ENCODE measurements at regions not wholly inside any gene's neighbourhood (a gene's known extent, or its start where the extent isn't known, plus 50 kb on each side); places are given as distances from the start of the nearest gene placed in this dataset.
"Not testable (repeated sequence)": the region's sequence is repeated elsewhere in the genome, so short reads cannot be mapped to it uniquely, and the experiment has no call there.

DNA sequence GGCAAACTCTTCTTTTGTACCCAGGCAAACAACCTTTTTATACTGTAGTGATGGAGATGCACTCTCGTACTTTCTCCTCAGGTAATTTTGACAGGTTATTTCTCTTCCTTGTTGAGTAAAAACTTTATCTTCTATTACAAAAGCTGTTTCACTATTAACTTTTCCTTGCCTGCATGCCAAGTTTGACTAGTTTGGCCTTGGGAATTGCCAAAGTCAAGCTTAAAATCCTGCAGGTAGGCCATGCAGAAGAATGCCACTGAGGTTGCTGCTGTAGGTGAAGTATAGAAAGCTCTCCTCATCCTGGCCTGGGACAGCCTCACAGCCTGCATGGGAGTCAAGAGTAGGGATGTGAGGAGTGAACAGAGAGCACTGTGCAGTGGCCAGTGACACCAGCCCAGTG lies 1293.5 kb upstream of the CHAC2 start:
- H3K4me1 Mint-ChIP-seq = peaks cover 12% of the 10 kb centered on the region
- no peaks in the 10 kb centered on the region for H3K27me3 Mint-ChIP-seq (ENCODE audit: insufficient read depth)
- no peak overlapping the region for H3K9ac ChIP-seq (ENCODE audit: extremely low read depth, low read length, poor library complexity, severe bottlenecking)
- H3K27ac Mint-ChIP-seq = no peak overlapping the region
- H3K36me3 ChIP-seq (ENCODE audit: control insufficient read depth, insufficient read depth, low read length) = no peaks in the 10 kb centered on the region
- TF ChIP-seq, protein P1, sequence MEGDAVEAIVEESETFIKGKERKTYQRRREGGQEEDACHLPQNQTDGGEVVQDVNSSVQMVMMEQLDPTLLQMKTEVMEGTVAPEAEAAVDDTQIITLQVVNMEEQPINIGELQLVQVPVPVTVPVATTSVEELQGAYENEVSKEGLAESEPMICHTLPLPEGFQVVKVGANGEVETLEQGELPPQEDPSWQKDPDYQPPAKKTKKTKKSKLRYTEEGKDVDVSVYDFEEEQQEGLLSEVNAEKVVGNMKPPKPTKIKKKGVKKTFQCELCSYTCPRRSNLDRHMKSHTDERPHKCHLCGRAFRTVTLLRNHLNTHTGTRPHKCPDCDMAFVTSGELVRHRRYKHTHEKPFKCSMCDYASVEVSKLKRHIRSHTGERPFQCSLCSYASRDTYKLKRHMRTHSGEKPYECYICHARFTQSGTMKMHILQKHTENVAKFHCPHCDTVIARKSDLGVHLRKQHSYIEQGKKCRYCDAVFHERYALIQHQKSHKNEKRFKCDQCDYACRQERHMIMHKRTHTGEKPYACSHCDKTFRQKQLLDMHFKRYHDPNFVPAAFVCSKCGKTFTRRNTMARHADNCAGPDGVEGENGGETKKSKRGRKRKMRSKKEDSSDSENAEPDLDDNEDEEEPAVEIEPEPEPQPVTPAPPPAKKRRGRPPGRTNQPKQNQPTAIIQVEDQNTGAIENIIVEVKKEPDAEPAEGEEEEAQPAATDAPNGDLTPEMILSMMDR (conservative IDR thresholded peaks at IDR 0.05) = no peak
- H3K36me3 Mint-ChIP-seq (ENCODE audit: low read depth) = peaks cover 4% of the 10 kb centered on the region
- no peak overlapping the region for H3K4me3 ChIP-seq (ENCODE audit: low read length)
- no peak overlapping the region for H3K4me3 Mint-ChIP-seq
- no peaks in the 10 kb centered on the region for H3K4me1 ChIP-seq (ENCODE audit: control insufficient read depth, insufficient read depth, low read length)
- no peak overlapping the region for H3K27ac ChIP-seq (ENCODE audit: low read depth, low read length)
- no peak for DNase-seq
- peaks cover 13% of the 10 kb centered on the region for H3K9me3 Mint-ChIP-seq
- WGBS, 2 experiments (ENCODE audit: insufficient coverage in 1 of 2, insufficient read length in 1 of 2) = 73 to 88% methylated on average over 1 of the region's 1 CpG
- H3K9me3 ChIP-seq (ENCODE audit: control insufficient read depth, low read length) = peaks cover 7% of the 10 kb centered on the region
- no peaks in the 10 kb centered on the region for H3K27me3 ChIP-seq (ENCODE audit: control insufficient read depth, insufficient read depth, low read length, poor library complexity, severe bottlenecking)

DNA sequence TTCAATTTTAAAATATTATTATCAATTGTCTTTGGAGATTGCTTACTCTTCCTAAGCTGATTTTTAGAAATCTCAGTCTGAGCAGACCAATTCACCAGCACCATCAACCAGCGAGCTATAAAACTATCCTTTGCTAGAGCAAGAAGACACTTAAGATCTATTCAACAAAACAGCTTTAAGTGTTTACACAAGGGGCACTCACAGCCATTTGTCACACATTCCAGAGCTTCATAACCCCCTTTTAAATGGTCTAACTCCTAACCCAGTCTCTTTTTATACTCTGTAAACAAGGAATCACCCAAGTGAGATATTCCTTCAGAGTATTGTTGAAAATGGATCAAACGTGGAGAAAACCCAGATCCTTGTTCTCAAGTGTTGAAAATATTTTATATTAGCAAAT lies 1294.1 kb upstream of the CHAC2 start:
- H3K27me3 ChIP-seq (ENCODE audit: control insufficient read depth, insufficient read depth, low read length, poor library complexity, severe bottlenecking) = no peaks in the 10 kb centered on the region
- DNase-seq = no peak
- no peaks in the 10 kb centered on the region for H3K4me1 ChIP-seq (ENCODE audit: control insufficient read depth, insufficient read depth, low read length)
- H3K27ac ChIP-seq (ENCODE audit: low read depth, low read length) = no peak overlapping the region
- Mint-ChIP-seq H3K9me3 (peaks cover 13% of the 10 kb centered on the region), H3K36me3 (ENCODE audit: low read depth) (peaks cover 4% of the 10 kb centered on the region), H3K27me3 (ENCODE audit: insufficient read depth) (no peaks in the 10 kb centered on the region), H3K27ac (no peak overlapping the region), H3K4me3 (no peak overlapping the region), H3K4me1 (peaks cover 12% of the 10 kb centered on the region)
- no peaks in the 10 kb centered on the region for H3K36me3 ChIP-seq (ENCODE audit: control insufficient read depth, insufficient read depth, low read length)
- 84% methylated on average over 1 of the region's 2 CpGs; no CpG with 5 or more reads in 1 of the 2 experiments for WGBS, 2 experiments (ENCODE audit: insufficient coverage in 1 of 2, insufficient read length in 1 of 2)
- TF ChIP-seq, protein P1 (conservative IDR thresholded peaks at IDR 0.05) = no peak
- peaks cover 7% of the 10 kb centered on the region for H3K9me3 ChIP-seq (ENCODE audit: control insufficient read depth, low read length)
- no peak overlapping the region for H3K4me3 ChIP-seq (ENCODE audit: low read length)
- no peak overlapping the region for H3K9ac ChIP-seq (ENCODE audit: extremely low read depth, low read length, poor library complexity, severe bottlenecking)

DNA sequence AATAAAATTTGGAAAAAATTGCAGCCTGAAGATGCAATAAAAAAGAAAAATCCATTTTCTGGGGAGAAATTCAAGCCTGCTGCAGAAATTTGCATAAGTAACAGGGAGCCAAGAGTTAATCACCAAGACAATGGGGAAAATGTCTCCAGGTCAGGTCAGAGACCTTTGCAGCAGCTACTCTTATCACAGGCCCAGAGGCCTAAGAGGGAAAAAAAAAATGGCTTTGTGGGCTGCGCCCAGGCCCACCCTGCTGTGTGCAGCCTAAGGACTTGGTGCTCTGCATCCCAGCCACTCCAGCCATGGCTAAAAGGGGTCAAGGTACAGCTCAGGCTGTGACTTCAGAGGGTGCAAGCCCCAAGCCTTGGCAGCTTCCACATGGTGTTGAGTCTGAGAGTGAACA lies 1297.1 kb upstream of the CHAC2 start:
- not testable (repeated sequence) for H3K36me3 Mint-ChIP-seq (ENCODE audit: low read depth); H3K27me3 ChIP-seq (ENCODE audit: control insufficient read depth, insufficient read depth, low read length, poor library complexity, severe bottlenecking); H3K27me3 Mint-ChIP-seq (ENCODE audit: insufficient read depth); H3K4me3 Mint-ChIP-seq; H3K4me1 ChIP-seq (ENCODE audit: control insufficient read depth, insufficient read depth, low read length); H3K9ac ChIP-seq (ENCODE audit: extremely low read depth, low read length, poor library complexity, severe bottlenecking); H3K9me3 ChIP-seq (ENCODE audit: control insufficient read depth, low read length); H3K27ac ChIP-seq (ENCODE audit: low read depth, low read length); H3K36me3 ChIP-seq (ENCODE audit: control insufficient read depth, insufficient read depth, low read length)
- Mint-ChIP-seq H3K9me3 (peaks cover 13% of the 10 kb centered on the region), H3K27ac (peak overlapping the region; percentile 34), H3K4me1 (peaks cover 15% of the 10 kb centered on the region)
- WGBS, 2 experiments (ENCODE audit: insufficient coverage in 1 of 2, insufficient read length in 1 of 2) = 86% methylated on average over 1 of the region's 1 CpG; no CpG with 5 or more reads in 1 of the 2 experiments
- H3K4me3 ChIP-seq (ENCODE audit: low read length) = peak overlapping the region; percentile 16
- peak; percentile 61 for DNase-seq

DNA sequence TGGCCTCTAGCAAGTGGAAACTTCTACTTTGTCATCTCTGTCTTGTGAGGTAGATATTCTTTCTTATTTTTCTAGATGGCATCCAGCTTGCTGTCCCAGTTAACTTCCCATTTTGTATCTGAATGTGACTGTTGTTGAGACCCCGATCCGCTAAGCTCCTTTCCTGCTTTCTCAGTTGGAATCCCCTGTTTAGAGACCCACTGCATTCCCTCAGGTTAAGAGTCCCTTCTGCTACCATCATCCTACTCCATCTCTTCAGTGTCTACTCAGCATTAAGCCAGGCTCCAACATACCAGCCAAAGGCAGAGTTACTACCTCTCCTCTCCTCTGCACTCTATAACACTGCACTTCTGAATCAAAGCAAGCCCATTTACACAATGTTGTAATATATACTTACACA lies 1300.4 kb upstream of the CHAC2 start:
- TF ChIP-seq, protein P1 (conservative IDR thresholded peaks at IDR 0.05) = no peak
- no peaks in the 10 kb centered on the region for H3K27me3 Mint-ChIP-seq (ENCODE audit: insufficient read depth)
- Histone ChIP-seq H3K4me3 (ENCODE audit: low read length) (no peak overlapping the region), H3K27ac (ENCODE audit: low read depth, low read length) (no peak overlapping the region), H3K9me3 (ENCODE audit: control insufficient read depth, low read length) (peaks cover 7% of the 10 kb centered on the region), H3K4me1 (ENCODE audit: control insufficient read depth, insufficient read depth, low read length) (no peaks in the 10 kb centered on the region), H3K27me3 (ENCODE audit: control insufficient read depth, insufficient read depth, low read length, poor library complexity, severe bottlenecking) (no peaks in the 10 kb centered on the region), H3K36me3 (ENCODE audit: control insufficient read depth, insufficient read depth, low read length) (no peaks in the 10 kb centered on the region), H3K9ac (ENCODE audit: extremely low read depth, low read length, poor library complexity, severe bottlenecking) (no peak overlapping the region)
- no peak for DNase-seq
- 93 to 100% methylated on average over 2 of the region's 2 CpGs for WGBS, 2 experiments (ENCODE audit: insufficient coverage in 1 of 2, insufficient read length in 1 of 2)
- H3K4me1 Mint-ChIP-seq = peaks cover 12% of the 10 kb centered on the region
- H3K4me3 Mint-ChIP-seq = no peak overlapping the region
- peaks cover 13% of the 10 kb centered on the region for H3K9me3 Mint-ChIP-seq
- H3K36me3 Mint-ChIP-seq (ENCODE audit: low read depth) = peaks cover 4% of the 10 kb centered on the region
- H3K27ac Mint-ChIP-seq = no peak overlapping the region
